ENCODE measurements at regions not wholly inside any gene's neighbourhood (a gene's known extent, or its start where the extent isn't known, plus 50 kb on each side); places are given as distances from the start of the nearest gene placed in this dataset.
"Not testable (repeated sequence)": the region's sequence is repeated elsewhere in the genome, so short reads cannot be mapped to it uniquely, and the experiment has no call there.

DNA sequence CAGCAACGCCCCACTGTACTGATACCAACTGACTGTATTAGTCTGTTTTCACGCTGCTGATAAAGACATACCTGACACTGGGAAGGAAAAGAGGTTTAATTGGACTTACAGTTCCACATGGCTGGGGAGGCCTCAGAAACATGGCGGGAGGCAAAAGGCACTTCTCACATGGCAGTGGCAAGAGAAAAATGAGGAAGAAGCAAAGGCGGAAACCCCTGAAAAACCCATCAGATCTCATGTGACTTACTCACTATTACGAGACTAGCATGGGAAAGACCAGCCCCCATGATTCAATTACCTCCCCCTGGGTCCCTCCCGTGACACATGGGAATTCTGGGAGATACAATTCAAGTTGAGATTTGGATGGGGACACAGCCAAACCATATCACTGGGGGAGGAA, 110.0 kb upstream of the LNX1 start:
- TF ChIP-seq, protein P1, sequence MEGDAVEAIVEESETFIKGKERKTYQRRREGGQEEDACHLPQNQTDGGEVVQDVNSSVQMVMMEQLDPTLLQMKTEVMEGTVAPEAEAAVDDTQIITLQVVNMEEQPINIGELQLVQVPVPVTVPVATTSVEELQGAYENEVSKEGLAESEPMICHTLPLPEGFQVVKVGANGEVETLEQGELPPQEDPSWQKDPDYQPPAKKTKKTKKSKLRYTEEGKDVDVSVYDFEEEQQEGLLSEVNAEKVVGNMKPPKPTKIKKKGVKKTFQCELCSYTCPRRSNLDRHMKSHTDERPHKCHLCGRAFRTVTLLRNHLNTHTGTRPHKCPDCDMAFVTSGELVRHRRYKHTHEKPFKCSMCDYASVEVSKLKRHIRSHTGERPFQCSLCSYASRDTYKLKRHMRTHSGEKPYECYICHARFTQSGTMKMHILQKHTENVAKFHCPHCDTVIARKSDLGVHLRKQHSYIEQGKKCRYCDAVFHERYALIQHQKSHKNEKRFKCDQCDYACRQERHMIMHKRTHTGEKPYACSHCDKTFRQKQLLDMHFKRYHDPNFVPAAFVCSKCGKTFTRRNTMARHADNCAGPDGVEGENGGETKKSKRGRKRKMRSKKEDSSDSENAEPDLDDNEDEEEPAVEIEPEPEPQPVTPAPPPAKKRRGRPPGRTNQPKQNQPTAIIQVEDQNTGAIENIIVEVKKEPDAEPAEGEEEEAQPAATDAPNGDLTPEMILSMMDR (IDR thresholded peaks at IDR 0.05; ENCODE audit: poor library complexity, severe bottlenecking) = not testable (repeated sequence)
- not testable (repeated sequence) for TF ChIP-seq RAD21 (conservative IDR thresholded peaks at IDR 0.05); EP300 (conservative IDR thresholded peaks at IDR 0.05; ENCODE audit: poor library complexity, severe bottlenecking); TAF1 (IDR thresholded peaks at IDR 0.05; ENCODE audit: low read depth); EZH2 (IDR thresholded peaks at IDR 0.05; ENCODE audit: borderline replicate concordance, insufficient read depth, low read length, poor library complexity, severe bottlenecking); POLR2AphosphoS5 (IDR thresholded peaks at IDR 0.05)
